Activated CD4-positive, alpha-beta T cell treated with anti-CD3 and anti-CD28 coated beads for 36 hours (primary cell): ENCODE measurements at regions not wholly inside any gene's neighbourhood (a gene's known extent, or its start where the extent isn't known, plus 50 kb on each side); places are given as distances from the start of the nearest gene placed in this dataset.

Source experiments
- ATAC-seq: fragments of 200-7000 bp; cut with Tn5 transposase; one replicate; pipeline ENCODE4 v1.10.0; 2021; ENCODE audit warnings: mild to moderate bottlenecking, moderate library complexity
- CTCF ChIA-PET: fragments of 350-600 bp; sonication (Branson Sonifier 250); formaldehyde crosslinking; loops from one replicate; lab custom pipeline; 2021; ENCODE audit warnings: antibody characterized with exemption; lab: Charles Lee
- POLR2A ChIA-PET: fragments of 350-600 bp; sonication (Branson Sonifier 250); formaldehyde crosslinking; loops from one replicate; lab custom pipeline; 2021; ENCODE audit warnings: antibody characterized with exemption, inconsistent platforms; lab: Charles Lee
- DNase-seq: peaks from one replicate; pipeline ENCODE4 v3.0.0-alpha.2; 2020
- H3K27ac Mint-ChIP-seq: one replicate; pipeline ENCODE4 v1.8.0; 2021; ENCODE audit warnings: mixed read lengths
- H3K27me3 Mint-ChIP-seq: one replicate; pipeline ENCODE4 v1.8.0; 2021; ENCODE audit warnings: mixed read lengths
- H3K36me3 Mint-ChIP-seq: one replicate; pipeline ENCODE4 v1.8.0; 2021; ENCODE audit warnings: low read depth, mixed read lengths
- H3K4me1 Mint-ChIP-seq: one replicate; pipeline ENCODE4 v1.8.0; 2021; ENCODE audit warnings: mixed read lengths
- H3K4me3 Mint-ChIP-seq: one replicate; pipeline ENCODE4 v1.8.0; 2021; ENCODE audit warnings: mild to moderate bottlenecking, moderate library complexity, mixed read lengths
- H3K9me3 Mint-ChIP-seq: one replicate; pipeline ENCODE4 v1.8.0; 2021; ENCODE audit warnings: low read depth, mixed read lengths
- intact Hi-C, 2 experiments: fragments of 100-400 bp; cut with DNase I in 1 of 2; cut with micrococcal nuclease in 1 of 2; formaldehyde crosslinking; loops; one replicate each; pipeline versions ENCODE4 v1.14.2 to v1.15.1; 2022 to 2024; cut with DNase I, micrococcal nuclease

GRCh38 chr7:10116511-10116910 lies 857.2 kb upstream of the PHF14 start:
- H3K4me1 Mint-ChIP-seq = no peaks in the 10 kb centered on the region
- H3K27ac Mint-ChIP-seq = no peak overlapping the region
- POLR2A ChIA-PET = no interaction called here
- peaks cover 7% of the 10 kb centered on the region for H3K9me3 Mint-ChIP-seq
- H3K27me3 Mint-ChIP-seq = no peaks in the 10 kb centered on the region
- intact Hi-C loops = no loop called here
- ATAC-seq (no peak), DNase-seq (no peak)
- H3K36me3 Mint-ChIP-seq = no peaks in the 10 kb centered on the region
- CTCF ChIA-PET = no interaction called here
- H3K4me3 Mint-ChIP-seq = no peak overlapping the region

GRCh38 chr7:10117815-10118214 lies 855.9 kb upstream of the PHF14 start:
- CTCF ChIA-PET = no interaction called here
- POLR2A ChIA-PET = no interaction called here
- no peaks in the 10 kb centered on the region for H3K36me3 Mint-ChIP-seq
- H3K4me1 Mint-ChIP-seq = no peaks in the 10 kb centered on the region
- peaks cover 6% of the 10 kb centered on the region for H3K9me3 Mint-ChIP-seq
- H3K27me3 Mint-ChIP-seq = no peaks in the 10 kb centered on the region
- ATAC-seq (no peak), DNase-seq (no peak)
- intact Hi-C loops = no loop called here
- H3K27ac Mint-ChIP-seq = no peak overlapping the region
- no peak overlapping the region for H3K4me3 Mint-ChIP-seq

- ATAC-seq (no peak), DNase-seq (no peak)
- Mint-ChIP-seq H3K4me1 (no peaks in the 10 kb centered on the region), H3K4me3 (no peak overlapping the region), H3K9me3 (peaks cover 4% of the 10 kb centered on the region), H3K27me3 (no peaks in the 10 kb centered on the region), H3K27ac (no peak overlapping the region), H3K36me3 (no peaks in the 10 kb centered on the region)
- POLR2A ChIA-PET = no interaction called here
- CTCF ChIA-PET = no interaction called here
- intact Hi-C loops = no loop called here
Measured at GRCh38 chr7:10120936-10121335, 852.7 kb upstream of the PHF14 start.

DNA sequence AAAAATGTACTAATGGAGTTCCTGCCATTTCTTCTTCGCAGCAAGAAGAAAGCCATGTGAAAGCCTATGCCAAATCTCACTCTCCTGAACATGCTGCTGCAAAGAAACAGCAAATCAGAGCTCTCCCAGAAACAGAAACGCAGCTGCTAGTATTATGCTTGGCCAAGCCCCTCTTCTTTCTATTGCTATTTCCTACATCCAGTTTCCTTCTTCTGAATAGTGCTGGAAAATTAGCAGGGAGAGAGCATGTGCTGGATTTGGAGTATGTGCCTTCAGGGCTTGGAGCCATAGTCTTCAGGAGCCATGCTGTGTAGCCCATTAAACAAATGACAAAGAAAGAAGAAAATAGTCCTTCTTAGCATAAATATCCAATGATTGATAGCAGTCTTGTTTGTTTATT lies 852.0 kb upstream of the PHF14 start:
- no peaks in the 10 kb centered on the region for H3K4me1 Mint-ChIP-seq
- H3K27ac Mint-ChIP-seq = no peak overlapping the region
- intact Hi-C loops = no loop called here
- H3K9me3 Mint-ChIP-seq = peaks cover 4% of the 10 kb centered on the region
- ATAC-seq = no peak
- no peaks in the 10 kb centered on the region for H3K27me3 Mint-ChIP-seq
- H3K36me3 Mint-ChIP-seq = no peaks in the 10 kb centered on the region
- DNase-seq = no peak
- ChIA-PET POLR2A (no interaction called here), CTCF (no interaction called here)
- H3K4me3 Mint-ChIP-seq = no peak overlapping the region

DNA sequence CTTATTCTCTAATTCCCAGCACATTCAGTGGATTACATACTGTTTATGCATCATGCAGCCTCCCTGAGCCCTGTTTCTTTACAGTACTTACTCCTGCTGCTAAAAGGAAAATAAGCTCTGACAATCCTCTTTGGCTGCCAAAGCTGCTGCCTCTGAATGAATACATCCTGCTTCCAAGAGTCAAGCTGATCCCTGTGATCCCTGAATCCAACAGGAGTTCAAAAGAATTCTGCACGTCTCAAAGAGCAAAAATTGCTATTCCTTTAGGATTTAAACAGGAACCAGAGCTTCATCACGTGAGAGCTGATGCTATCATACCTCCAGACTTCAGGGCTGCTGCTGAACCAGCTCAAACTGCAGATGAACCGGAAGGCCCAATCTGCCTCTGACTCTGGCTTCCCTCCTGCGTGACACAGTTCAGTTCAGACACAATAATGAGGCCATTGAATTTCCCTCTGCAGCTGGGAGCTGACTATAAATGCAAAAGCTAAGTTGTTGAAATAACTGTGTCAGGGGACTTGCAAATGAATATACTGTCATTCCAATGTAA lies 851.0 kb upstream of the PHF14 start:
- ATAC-seq (no peak), DNase-seq (no peak)
- Mint-ChIP-seq H3K27me3 (no peaks in the 10 kb centered on the region), H3K27ac (no peak overlapping the region), H3K4me1 (no peaks in the 10 kb centered on the region), H3K9me3 (peaks cover 2% of the 10 kb centered on the region), H3K36me3 (no peaks in the 10 kb centered on the region), H3K4me3 (no peak overlapping the region)
- intact Hi-C loops = no loop called here
- ChIA-PET POLR2A (no interaction called here), CTCF (interaction anchor here (0.6 kb wide), 1 partner anchor 75 kb away, joined by 3 read pairs; no protein-coding TSS in a partner anchor)

DNA sequence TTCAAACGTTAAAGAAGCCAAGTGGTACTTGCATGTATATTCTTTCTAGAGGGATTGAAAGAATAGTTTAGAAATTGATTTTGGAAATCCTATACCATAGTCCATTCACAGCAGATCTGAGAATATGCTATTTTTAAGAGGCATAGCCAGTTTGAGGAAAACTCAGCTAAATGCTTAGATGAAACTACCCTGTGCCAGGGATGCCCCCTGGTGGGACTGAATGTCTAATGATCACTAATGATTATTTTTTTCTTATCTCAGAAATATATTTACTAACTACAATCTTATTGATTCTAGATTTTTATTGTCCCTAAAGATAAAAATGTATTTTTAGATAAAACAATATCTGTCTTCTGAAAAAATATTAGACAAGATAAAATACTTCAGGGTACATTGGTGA lies 844.9 kb upstream of the PHF14 start:
- DNase-seq (no peak), ATAC-seq (no peak)
- H3K27me3 Mint-ChIP-seq = no peaks in the 10 kb centered on the region
- intact Hi-C loops = no loop called here
- POLR2A ChIA-PET = no interaction called here
- H3K4me3 Mint-ChIP-seq = no peak overlapping the region
- no peaks in the 10 kb centered on the region for H3K9me3 Mint-ChIP-seq
- no peaks in the 10 kb centered on the region for H3K36me3 Mint-ChIP-seq
- no peaks in the 10 kb centered on the region for H3K4me1 Mint-ChIP-seq
- no peak overlapping the region for H3K27ac Mint-ChIP-seq
- CTCF ChIA-PET = no interaction called here

GRCh38 chr7:10138087-10138854 lies 835.4 kb upstream of the PHF14 start:
- CTCF ChIA-PET = no interaction called here
- POLR2A ChIA-PET = no interaction called here
- DNase-seq (no peak), ATAC-seq (no peak)
- H3K36me3 Mint-ChIP-seq = no peaks in the 10 kb centered on the region
- H3K4me1 Mint-ChIP-seq = no peaks in the 10 kb centered on the region
- no peak overlapping the region for H3K4me3 Mint-ChIP-seq
- H3K27ac Mint-ChIP-seq = no peak overlapping the region
- H3K27me3 Mint-ChIP-seq = no peaks in the 10 kb centered on the region
- H3K9me3 Mint-ChIP-seq = no peaks in the 10 kb centered on the region
- intact Hi-C loops = no loop called here

GRCh38 chr7:10146271-10146670 lies 827.4 kb upstream of the PHF14 start:
- Mint-ChIP-seq H3K27me3 (no peaks in the 10 kb centered on the region), H3K4me3 (no peak overlapping the region), H3K36me3 (no peaks in the 10 kb centered on the region), H3K27ac (no peak overlapping the region), H3K4me1 (no peaks in the 10 kb centered on the region), H3K9me3 (no peaks in the 10 kb centered on the region)
- ATAC-seq (no peak), DNase-seq (no peak)
- ChIA-PET POLR2A (no interaction called here), CTCF (interaction anchor here (0.7 kb wide), 1 partner anchor 1728 kb away, joined by 3 read pairs; no protein-coding TSS in a partner anchor)
- intact Hi-C loops = no loop called here

DNA sequence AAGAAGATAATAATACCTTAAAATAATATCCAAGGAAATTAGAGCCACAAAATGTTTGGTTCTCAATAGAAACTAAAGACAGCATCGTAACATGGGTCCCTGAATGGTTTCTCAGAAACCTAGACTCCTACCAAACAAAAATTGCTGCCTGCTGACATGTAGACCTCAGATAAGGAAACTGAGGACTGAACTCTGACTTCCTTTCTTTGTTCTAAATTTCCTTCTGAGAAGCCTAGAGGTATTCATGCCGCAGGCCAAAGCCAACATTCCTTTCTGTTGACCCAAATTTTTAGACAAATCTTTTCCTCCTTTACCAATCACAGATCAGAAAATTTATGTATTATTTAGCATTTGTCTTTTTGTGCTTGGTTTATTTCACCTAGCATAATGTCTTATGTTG lies 816.7 kb upstream of the PHF14 start:
- no peaks in the 10 kb centered on the region for H3K36me3 Mint-ChIP-seq

GRCh38 chr7:10181996-10182395 lies 791.7 kb upstream of the PHF14 start:
- Mint-ChIP-seq H3K27ac (no peak overlapping the region), H3K4me1 (no peaks in the 10 kb centered on the region), H3K4me3 (no peak overlapping the region), H3K9me3 (peaks cover 2% of the 10 kb centered on the region), H3K27me3 (no peaks in the 10 kb centered on the region), H3K36me3 (no peaks in the 10 kb centered on the region)
- DNase-seq (no peak), ATAC-seq (no peak)
- intact Hi-C loops = no loop called here
- ChIA-PET CTCF (interaction anchor here (1.6 kb wide), 1 partner anchor 40 kb away, joined by 3 read pairs; no protein-coding TSS in a partner anchor), POLR2A (no interaction called here)

More for the DNA sequence above, 816.7 kb upstream of the PHF14 start:
- Mint-ChIP-seq H3K27me3 (no peaks in the 10 kb centered on the region), H3K4me3 (no peak overlapping the region), H3K9me3 (no peaks in the 10 kb centered on the region), H3K27ac (no peak overlapping the region), H3K4me1 (no peaks in the 10 kb centered on the region)
- intact Hi-C loops = no loop called here
- ChIA-PET CTCF (no interaction called here), POLR2A (no interaction called here)
- DNase-seq = no peak
- no peak for ATAC-seq

DNA sequence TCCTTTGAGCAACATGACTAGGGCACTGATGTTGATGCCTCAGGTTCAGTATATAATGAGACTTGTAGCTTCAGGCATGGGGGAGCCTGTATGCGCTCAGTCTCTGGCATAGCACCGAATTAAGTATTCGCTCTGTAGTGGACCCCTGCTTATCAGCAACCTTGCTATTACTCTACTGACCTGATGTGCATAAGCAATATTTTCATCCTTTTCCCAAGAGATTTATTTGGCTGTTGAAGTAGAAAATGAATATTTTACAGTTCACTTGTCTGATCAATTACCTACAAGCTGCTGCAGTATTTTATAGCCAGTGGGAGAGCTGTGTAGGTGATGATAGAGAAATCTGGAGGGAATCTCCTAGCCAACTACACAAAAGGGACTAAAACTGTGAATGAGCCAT lies 781.6 kb upstream of the PHF14 start:
- no peak for DNase-seq
- Mint-ChIP-seq H3K9me3 (peaks cover 1% of the 10 kb centered on the region), H3K27me3 (no peaks in the 10 kb centered on the region), H3K4me3 (no peak overlapping the region), H3K36me3 (no peaks in the 10 kb centered on the region), H3K4me1 (no peaks in the 10 kb centered on the region), H3K27ac (no peak overlapping the region)
- POLR2A ChIA-PET = no interaction called here
- no peak for ATAC-seq
- CTCF ChIA-PET = no interaction called here
- intact Hi-C loops = no loop called here

DNA sequence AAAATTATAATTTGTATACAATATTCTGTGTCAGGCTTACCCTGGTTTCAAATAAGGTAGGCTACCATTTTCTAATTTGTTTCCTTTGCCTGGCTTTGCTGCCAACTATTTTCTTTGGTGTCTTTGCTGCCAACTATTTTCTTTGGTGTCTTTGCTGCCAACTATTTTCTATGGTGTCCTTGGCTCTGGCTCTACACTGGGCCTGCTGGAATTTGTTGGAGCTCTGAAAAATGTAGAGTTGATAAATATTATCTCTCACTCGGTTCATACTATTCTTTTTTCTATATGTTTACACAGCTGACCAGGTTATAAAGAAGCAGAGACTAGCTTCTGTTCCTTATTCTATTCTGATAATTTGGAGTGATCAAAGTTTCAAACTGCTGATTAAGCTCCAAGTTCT lies 768.0 kb upstream of the PHF14 start:
- ATAC-seq = no peak
- CTCF ChIA-PET = interaction anchor here (1.0 to 1.4 kb wide), 2 partner anchors 9 to 15 kb away, joined by 3 read pairs; no protein-coding TSS in a partner anchor

More for the DNA sequence above, 768.0 kb upstream of the PHF14 start:
- Mint-ChIP-seq H3K36me3 (no peaks in the 10 kb centered on the region), H3K9me3 (peaks cover 2% of the 10 kb centered on the region), H3K27me3 (no peaks in the 10 kb centered on the region), H3K4me1 (no peaks in the 10 kb centered on the region), H3K27ac (no peak overlapping the region), H3K4me3 (no peak overlapping the region)
- no peak for DNase-seq
- POLR2A ChIA-PET = no interaction called here
- intact Hi-C loops = no loop called here
